ENCODE measurements at regions not wholly inside any gene's neighbourhood (a gene's known extent, or its start where the extent isn't known, plus 50 kb on each side); places are given as distances from the start of the nearest gene placed in this dataset.

DNA sequence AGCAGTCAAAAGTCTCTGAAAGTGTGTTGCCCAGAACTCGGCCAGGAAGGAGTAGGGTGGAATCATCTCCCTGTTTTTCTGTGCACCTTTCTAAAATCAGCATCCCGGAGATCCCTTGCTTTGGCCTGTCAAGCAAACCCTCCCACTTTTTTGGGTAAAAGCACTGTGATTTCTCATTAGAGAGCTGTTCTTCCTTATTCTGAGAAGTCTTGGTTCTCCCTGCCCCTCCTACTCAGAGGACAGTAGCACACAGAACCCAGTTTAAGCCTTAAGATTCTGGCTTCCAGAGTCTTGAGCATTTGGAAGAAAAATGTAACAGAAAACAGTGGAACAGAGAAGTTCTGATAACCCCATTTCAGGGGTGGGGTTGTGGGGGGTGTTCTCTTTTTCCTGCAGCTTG, 52.6 kb upstream of the KATNAL1 start:
- H3K27ac Mint-ChIP-seq: no peak overlapping the region
- DNase-seq: no peak
- ATAC-seq (replicated peaks): no peak
- peaks cover 0 to 6% of the 10 kb centered on the region in 2 donors for H3K36me3 Mint-ChIP-seq
- H3K9me3 Mint-ChIP-seq: no peaks in the 10 kb centered on the region
- H3K4me1 Mint-ChIP-seq: peaks cover 13 to 29% of the 10 kb centered on the region in 2 donors
- H3K27me3 Mint-ChIP-seq: no peaks in the 10 kb centered on the region
- H3K4me3 Mint-ChIP-seq: no peak overlapping the region

DNA sequence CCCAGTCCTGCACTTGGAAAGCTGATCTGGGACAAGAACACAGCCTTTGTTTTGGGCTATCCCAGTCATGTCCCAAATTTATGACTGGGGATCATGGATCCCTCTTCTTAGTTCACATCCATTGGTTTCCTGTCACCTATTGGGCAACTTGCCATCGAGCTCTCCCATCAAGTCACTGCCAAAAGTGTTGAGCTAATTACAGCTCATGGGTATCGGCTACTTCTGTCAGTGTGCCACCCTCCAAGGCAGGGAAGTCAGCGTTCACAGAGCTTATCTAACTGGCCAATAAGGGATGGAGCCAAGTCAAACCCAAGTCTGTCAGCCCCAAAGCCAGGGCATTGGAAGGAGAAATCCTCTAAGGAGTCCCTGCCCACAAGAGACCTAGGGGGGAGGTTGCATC, 53.2 kb upstream of the KATNAL1 start:
- ATAC-seq (replicated peaks): no peak
- H3K27ac Mint-ChIP-seq: no peak overlapping the region
- H3K4me3 Mint-ChIP-seq: no peak overlapping the region
- no peaks in the 10 kb centered on the region for H3K9me3 Mint-ChIP-seq
- peaks cover 0 to 6% of the 10 kb centered on the region in 2 donors for H3K36me3 Mint-ChIP-seq
- no peak for DNase-seq
- H3K27me3 Mint-ChIP-seq: no peaks in the 10 kb centered on the region
- peaks cover 11 to 27% of the 10 kb centered on the region in 2 donors for H3K4me1 Mint-ChIP-seq

DNA sequence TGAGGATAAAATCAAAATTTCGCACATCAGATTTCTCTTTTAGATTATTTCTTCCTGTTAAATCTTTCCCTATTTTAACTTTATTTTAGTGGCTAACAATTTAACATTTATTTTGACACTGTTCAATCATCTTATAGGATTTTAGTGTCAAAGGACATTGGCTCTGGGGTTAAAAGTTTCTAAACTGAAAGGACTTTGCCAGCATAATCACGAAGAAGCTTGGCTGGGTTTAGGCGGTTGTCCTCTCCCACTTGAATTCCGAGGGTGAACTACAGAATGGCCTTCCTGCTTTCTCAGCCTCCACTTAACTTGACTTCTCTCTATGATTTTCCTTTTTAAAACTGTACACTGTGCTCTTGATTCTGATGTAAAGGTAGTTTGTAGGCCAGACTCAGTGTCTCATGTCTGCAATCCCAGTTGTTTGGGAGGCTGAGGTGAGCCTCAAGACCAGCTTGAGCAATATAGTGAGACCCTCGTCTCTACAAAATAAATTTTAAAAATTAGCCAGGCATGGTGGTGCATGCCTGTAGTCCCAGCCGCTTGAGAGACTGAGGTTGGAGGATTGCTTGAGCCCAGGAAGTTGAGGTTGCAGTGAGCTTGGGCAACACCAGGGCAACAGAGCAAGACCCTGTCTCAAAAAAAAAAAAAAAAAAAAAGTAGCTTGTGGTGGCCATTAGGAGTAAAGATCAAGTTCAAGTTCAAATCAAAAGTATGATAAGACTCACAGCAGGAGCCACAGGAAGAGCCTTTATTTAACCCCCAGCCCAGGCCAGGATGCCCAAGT, 54.8 kb upstream of the KATNAL1 start:
- no peaks in the 10 kb centered on the region for H3K27me3 Mint-ChIP-seq
- H3K4me1 Mint-ChIP-seq: peaks cover 12 to 32% of the 10 kb centered on the region in 2 donors
- H3K9me3 Mint-ChIP-seq: no peaks in the 10 kb centered on the region
- ATAC-seq (replicated peaks): no peak
- no peak overlapping the region for H3K4me3 Mint-ChIP-seq
- peaks cover 0 to 6% of the 10 kb centered on the region in 2 donors for H3K36me3 Mint-ChIP-seq
- DNase-seq: no peak
- no peak overlapping the region for H3K27ac Mint-ChIP-seq

DNA sequence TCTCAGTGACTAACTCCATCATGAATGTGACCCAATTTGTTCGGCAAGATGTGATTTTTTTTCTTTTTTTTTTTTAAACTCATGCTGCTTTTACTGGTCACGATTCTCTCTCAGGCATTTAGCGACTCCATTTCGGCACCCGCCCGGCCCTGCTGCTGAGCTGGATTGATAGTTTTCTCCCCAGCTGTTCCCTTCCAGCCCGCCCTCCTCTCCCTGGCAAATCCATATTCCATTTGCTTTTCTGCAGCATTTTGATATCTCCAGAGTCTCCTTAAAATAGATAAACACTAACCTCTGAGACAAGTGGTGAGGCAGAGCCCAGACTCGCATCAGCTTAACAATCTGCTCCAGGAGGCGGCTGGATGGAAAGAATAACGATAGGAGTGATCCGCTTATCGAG, 55.5 kb upstream of the KATNAL1 start:
- H3K27ac Mint-ChIP-seq: no peak overlapping the region
- no peaks in the 10 kb centered on the region for H3K9me3 Mint-ChIP-seq
- H3K4me1 Mint-ChIP-seq: peaks cover 12 to 32% of the 10 kb centered on the region in 2 donors
- no peak overlapping the region for H3K4me3 Mint-ChIP-seq
- ATAC-seq (replicated peaks): no peak
- no peaks in the 10 kb centered on the region for H3K27me3 Mint-ChIP-seq
- DNase-seq: no peak
- peaks cover 3 to 5% of the 10 kb centered on the region in 2 donors for H3K36me3 Mint-ChIP-seq

DNA sequence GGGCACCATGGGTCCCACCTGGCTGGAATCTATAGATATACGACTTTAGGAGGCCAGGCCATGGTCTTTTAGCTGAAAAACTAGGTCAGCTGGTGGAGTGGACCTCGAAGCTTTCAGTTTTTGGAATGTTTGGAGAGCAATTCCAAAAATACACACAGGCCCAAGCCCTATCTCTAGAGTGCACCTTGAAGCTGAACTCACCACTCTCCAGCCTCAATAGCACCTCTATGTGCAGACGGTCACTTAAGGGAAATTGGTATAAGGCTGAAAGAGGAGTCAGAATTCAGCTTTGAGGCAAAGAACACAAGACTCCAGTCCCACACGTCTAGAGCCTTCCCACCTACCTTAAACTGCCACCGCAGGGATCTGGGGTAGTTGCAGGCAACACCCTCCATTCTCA, 56.4 kb upstream of the KATNAL1 start:
- Mint-ChIP-seq H3K4me3 (no peak overlapping the region), H3K4me1 (peaks cover 15 to 37% of the 10 kb centered on the region in 2 donors), H3K27me3 (no peaks in the 10 kb centered on the region), H3K36me3 (peaks cover 7% of the 10 kb centered on the region in 2 donors), H3K27ac (no peak overlapping the region), H3K9me3 (no peaks in the 10 kb centered on the region)
- no peak for DNase-seq
- no peak for ATAC-seq (replicated peaks)

DNA sequence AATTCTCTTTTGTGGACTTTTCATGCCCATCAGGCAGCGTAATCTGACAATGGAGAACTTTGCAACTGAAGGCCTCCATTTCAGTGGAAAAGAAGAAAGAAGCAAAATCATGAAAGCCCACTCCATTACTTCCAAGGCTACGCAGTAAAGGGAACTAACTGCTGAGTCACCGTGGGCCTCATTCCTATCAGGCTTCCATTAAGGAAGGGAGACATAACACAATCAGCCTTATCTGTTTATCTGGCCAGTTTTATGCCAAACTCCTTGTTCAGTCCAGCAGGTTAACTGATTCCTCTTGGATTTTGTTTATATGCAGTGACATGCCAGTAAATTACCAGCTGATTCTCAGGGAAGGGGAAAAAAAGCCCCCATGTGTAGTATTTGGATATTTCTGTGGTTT, 56.8 kb upstream of the KATNAL1 start:
- DNase-seq: no peak
- no peak overlapping the region for H3K4me3 Mint-ChIP-seq
- peaks cover 10 to 11% of the 10 kb centered on the region in 2 donors for H3K36me3 Mint-ChIP-seq
- no peaks in the 10 kb centered on the region for H3K9me3 Mint-ChIP-seq
- H3K27ac Mint-ChIP-seq: no peak overlapping the region
- H3K4me1 Mint-ChIP-seq: peaks cover 19 to 41% of the 10 kb centered on the region in 2 donors
- no peaks in the 10 kb centered on the region for H3K27me3 Mint-ChIP-seq
- no peak for ATAC-seq (replicated peaks)

DNA sequence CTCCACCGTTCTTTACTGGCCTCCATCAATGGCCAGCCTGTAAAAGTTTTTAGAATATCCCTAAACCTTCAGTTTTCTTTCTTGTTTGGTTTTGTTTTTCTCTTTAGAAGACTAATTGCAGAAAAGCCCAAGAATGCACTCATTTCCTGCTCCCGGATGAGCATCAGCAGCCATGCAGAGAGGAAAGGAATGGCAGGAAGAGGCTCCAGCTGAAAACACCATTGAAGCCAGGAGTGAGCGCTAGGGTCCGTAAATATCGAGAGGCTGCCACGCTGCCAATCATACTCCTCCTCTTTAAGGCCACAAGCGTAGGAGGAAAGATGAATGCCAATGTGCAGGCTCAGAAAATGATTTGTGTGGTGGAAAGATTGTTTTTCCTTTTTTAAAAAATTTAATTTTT, 57.4 kb upstream of the UBE2L5 start:
- ATAC-seq (replicated peaks): no peak
- no peaks in the 10 kb centered on the region for H3K9me3 Mint-ChIP-seq
- DNase-seq: no peak
- H3K27me3 Mint-ChIP-seq: no peaks in the 10 kb centered on the region
- no peak overlapping the region for H3K4me3 Mint-ChIP-seq
- no peak overlapping the region for H3K27ac Mint-ChIP-seq
- peaks cover 12% of the 10 kb centered on the region in 2 donors for H3K36me3 Mint-ChIP-seq
- peaks cover 22 to 46% of the 10 kb centered on the region in 2 donors for H3K4me1 Mint-ChIP-seq

DNA sequence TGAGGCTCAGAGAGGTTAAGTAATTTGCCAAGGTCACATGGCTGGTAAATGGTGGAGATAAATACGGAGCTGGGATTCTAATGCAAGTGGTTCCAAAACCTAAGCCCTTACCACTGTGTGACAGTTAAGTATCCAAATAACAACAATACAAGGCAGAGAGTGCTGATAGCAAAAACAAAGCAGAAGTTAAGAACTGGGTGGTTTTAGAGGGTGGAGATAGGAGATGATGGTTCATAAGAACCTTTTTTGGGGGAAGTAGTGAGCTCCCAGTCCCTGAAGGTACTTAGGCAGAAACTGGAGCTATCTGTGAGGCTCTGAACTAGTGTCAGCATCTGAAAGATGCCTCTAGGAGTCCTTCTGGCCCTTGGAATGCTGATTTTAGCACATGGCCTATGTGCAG, 56.2 kb upstream of the UBE2L5 start:
- Mint-ChIP-seq H3K36me3 (peaks cover 15% of the 10 kb centered on the region in 2 donors), H3K9me3 (no peaks in the 10 kb centered on the region), H3K27me3 (no peaks in the 10 kb centered on the region), H3K27ac (peak overlapping the region; percentile 21), H3K4me1 (peaks cover 29 to 57% of the 10 kb centered on the region in 2 donors), H3K4me3 (no peak overlapping the region)
- no peak for DNase-seq
- peak; percentile 83 to 84 for ATAC-seq (replicated peaks)

DNA sequence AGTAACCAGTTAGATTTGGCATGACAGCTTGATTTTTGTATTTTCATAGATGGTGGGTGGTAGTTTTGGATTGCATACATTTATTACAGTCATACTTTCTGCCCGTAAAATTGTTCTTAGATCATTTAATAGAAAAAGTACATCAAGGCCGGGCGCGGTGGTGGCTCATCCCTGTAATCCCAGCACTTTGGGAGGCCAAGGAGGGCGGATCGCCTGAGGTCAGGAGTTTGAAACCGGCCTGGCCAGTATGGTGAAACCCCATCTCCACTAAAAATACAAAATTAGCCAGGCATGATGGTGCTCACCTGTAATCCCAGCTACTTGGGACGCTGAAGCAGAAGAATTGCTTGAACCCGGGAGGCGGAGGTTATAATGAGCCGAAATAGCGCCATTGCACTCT, 55.0 kb upstream of the UBE2L5 start:
- H3K27ac Mint-ChIP-seq: no peak overlapping the region
- H3K36me3 Mint-ChIP-seq: peaks cover 15 to 18% of the 10 kb centered on the region in 2 donors
- DNase-seq (no peak), ATAC-seq (replicated peaks) (no peak)
- H3K4me1 Mint-ChIP-seq: peaks cover 38 to 66% of the 10 kb centered on the region in 2 donors
- H3K4me3 Mint-ChIP-seq: no peak overlapping the region
- no peaks in the 10 kb centered on the region for H3K27me3 Mint-ChIP-seq
- H3K9me3 Mint-ChIP-seq: no peaks in the 10 kb centered on the region

DNA sequence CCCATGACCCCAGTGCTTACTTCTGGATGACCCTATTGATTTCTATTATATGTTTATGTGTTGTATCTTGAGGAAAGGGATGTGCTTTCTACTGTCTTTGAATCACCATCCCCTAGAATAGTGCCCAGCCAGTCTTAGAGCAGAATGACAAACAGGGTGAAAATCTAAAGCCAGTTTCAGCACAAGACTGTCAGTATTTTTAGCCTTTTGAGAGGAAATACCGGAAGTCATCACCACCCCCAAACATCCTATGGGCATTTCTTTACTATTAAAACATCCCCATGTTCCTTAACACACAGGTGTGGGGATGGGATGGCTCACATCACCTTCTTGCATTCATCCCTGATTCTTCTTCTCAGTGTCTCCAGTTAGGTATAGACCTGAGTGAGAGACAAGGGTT, 52.1 kb upstream of the UBE2L5 start:
- no peak for DNase-seq
- Mint-ChIP-seq H3K27ac (peak overlapping the region; percentile 37), H3K4me3 (peak overlapping the region in 1 of 2 donors; percentile 14), H3K36me3 (peaks cover 16 to 22% of the 10 kb centered on the region in 2 donors), H3K27me3 (no peaks in the 10 kb centered on the region), H3K9me3 (no peaks in the 10 kb centered on the region), H3K4me1 (peaks cover 56 to 77% of the 10 kb centered on the region in 2 donors)
- ATAC-seq (replicated peaks): no peak

DNA sequence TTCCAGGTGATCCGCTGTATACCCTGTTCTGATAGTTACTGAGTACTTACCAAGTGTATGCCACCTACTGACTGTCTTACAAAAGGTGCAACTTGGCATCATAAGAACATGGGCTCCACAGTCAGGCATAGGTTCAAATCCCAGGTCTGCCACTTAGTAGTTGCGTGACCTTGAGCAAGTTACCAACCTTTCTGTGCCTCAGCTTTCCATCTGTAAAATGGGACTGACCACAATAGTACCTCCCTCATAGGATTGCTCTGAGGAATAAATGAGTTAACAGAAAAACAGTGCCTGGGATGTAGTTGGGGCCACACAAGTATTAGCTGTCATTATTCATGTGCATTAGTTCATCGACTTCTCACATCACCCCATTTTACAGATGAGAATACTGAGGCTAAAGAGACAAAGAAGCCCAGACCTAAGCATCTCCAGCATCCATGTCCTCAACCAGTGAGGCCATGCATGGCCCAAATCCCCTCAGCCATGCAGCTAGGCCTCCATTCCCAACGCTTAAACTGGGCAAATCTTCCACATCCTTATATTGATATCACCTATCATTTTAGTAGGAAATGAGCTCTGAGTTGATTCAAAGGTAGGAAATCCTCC, 51.3 kb upstream of the UBE2L5 start:
- ATAC-seq (replicated peaks): no peak
- no peaks in the 10 kb centered on the region for H3K9me3 Mint-ChIP-seq
- H3K4me3 Mint-ChIP-seq: peak overlapping the region; percentile 58 to 70
- H3K36me3 Mint-ChIP-seq: peaks cover 16 to 22% of the 10 kb centered on the region in 2 donors
- peak overlapping the region; percentile 91 for H3K27ac Mint-ChIP-seq
- peaks cover 60 to 77% of the 10 kb centered on the region in 2 donors for H3K4me1 Mint-ChIP-seq
- DNase-seq: no peak
- no peaks in the 10 kb centered on the region for H3K27me3 Mint-ChIP-seq

DNA sequence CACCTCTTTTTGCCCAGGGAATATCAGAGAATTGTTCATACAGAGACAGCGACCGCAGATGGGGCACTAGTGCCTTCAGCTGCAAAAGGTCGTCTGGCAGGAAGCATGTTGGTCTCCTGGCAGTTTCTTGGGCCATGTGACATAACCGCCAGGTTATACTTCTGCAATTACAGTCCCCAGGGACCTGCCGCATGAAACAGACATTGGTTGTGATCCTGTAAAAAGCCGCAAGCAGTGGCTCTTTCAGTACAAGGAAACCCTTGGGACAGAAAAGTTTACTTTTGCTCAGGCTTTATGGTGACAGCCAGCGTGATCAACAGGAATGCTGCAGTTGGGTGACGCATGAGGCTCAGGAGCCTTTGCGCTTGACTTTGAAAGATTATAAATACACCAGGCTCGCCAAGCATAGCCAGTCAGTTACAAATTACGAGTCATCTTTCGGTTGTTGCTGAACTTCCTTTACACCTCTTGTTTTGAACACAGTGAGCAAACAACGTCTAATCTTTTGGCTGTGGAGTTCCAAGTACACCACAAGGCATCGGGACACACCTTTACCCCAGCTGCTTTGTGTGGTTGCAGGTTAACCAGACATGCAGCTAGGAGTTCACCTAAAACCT, 50.5 kb upstream of the UBE2L5 start:
- DNase-seq: peak; percentile 86

More for the DNA sequence above, 50.5 kb upstream of the UBE2L5 start:
- peaks cover 66 to 78% of the 10 kb centered on the region in 2 donors for H3K4me1 Mint-ChIP-seq
- peaks cover 16 to 22% of the 10 kb centered on the region in 2 donors for H3K36me3 Mint-ChIP-seq
- no peaks in the 10 kb centered on the region for H3K27me3 Mint-ChIP-seq
- peak; percentile 82 to 88 for ATAC-seq (replicated peaks)
- peak overlapping the region; percentile 91 for H3K27ac Mint-ChIP-seq
- peak overlapping the region; percentile 58 to 70 for H3K4me3 Mint-ChIP-seq
- H3K9me3 Mint-ChIP-seq: no peaks in the 10 kb centered on the region
